ENCODE measurements at regions not wholly inside any gene's neighbourhood (a gene's known extent, or its start where the extent isn't known, plus 50 kb on each side); places are given as distances from the start of the nearest gene placed in this dataset.

DNA sequence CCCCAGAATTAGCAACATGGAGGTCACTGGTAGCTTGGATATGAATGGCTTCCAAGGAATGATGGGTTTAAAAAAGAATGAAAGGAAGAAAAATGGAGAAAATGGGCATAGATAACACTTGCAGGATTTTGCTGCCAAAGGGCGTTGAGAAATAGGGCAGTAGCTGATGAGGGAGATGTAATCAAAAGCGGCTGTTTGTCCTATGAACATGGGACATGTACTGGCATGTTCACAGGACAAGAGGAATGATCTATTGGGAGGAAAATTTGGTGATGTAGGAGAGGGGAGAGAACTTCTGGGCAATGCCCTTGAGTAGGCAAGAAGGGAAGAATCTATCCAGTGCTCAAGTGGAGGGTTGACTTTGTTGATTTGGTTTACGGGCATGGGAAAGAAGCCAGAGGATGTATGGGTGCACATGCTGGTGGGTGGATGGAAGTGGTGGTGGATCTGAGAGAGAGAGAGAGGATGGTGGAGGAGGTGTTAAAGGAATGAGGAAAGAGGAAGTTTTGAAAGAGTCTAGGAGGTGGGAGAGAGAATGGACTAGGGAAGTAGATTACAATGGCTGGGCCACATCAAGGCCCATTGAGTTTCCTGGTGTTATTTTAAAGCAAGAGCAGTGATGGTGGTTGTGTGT lies 115.1 kb upstream of the MVB12B start:
- TF ChIP-seq, protein P1, sequence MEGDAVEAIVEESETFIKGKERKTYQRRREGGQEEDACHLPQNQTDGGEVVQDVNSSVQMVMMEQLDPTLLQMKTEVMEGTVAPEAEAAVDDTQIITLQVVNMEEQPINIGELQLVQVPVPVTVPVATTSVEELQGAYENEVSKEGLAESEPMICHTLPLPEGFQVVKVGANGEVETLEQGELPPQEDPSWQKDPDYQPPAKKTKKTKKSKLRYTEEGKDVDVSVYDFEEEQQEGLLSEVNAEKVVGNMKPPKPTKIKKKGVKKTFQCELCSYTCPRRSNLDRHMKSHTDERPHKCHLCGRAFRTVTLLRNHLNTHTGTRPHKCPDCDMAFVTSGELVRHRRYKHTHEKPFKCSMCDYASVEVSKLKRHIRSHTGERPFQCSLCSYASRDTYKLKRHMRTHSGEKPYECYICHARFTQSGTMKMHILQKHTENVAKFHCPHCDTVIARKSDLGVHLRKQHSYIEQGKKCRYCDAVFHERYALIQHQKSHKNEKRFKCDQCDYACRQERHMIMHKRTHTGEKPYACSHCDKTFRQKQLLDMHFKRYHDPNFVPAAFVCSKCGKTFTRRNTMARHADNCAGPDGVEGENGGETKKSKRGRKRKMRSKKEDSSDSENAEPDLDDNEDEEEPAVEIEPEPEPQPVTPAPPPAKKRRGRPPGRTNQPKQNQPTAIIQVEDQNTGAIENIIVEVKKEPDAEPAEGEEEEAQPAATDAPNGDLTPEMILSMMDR (IDR thresholded peaks at IDR 0.05): no peak
- TF ChIP-seq EP300 (IDR thresholded peaks at IDR 0.05) (no peak), POLR2AphosphoS5 (IDR thresholded peaks at IDR 0.05) (no peak)
- Histone ChIP-seq H3K4me3 (no peak overlapping the region), H3K4me1 (no peaks in the 10 kb centered on the region), H3K9me3 (peaks cover 4 to 13% (median 7%) of the 10 kb centered on the region in 4 donors), H3K27me3 (no peaks in the 10 kb centered on the region), H3K27ac (no peak overlapping the region), H3K36me3 (no peaks in the 10 kb centered on the region)
- WGBS, 2 donors: 76 to 86% methylated on average over 3 of the region's 3 CpGs
- no peak for DNase-seq
- intact Hi-C loops (cut with DNase I): no loop called here

GRCh38 chr9:126215486-126215885 lies 111.1 kb upstream of the MVB12B start:
- Histone ChIP-seq H3K36me3 (no peaks in the 10 kb centered on the region), H3K4me3 (no peak overlapping the region), H3K27me3 (no peaks in the 10 kb centered on the region), H3K27ac (no peak overlapping the region), H3K4me1 (no peaks in the 10 kb centered on the region), H3K9me3 (peaks cover 4 to 13% (median 7%) of the 10 kb centered on the region in 4 donors)
- intact Hi-C loops (cut with DNase I): no loop called here
- 80 to 87% methylated on average over 4 of the region's 4 CpGs for WGBS, 2 donors
- TF ChIP-seq, protein P1 (IDR thresholded peaks at IDR 0.05): no peak
- TF ChIP-seq EP300 (IDR thresholded peaks at IDR 0.05): no peak
- no peak for DNase-seq

DNA sequence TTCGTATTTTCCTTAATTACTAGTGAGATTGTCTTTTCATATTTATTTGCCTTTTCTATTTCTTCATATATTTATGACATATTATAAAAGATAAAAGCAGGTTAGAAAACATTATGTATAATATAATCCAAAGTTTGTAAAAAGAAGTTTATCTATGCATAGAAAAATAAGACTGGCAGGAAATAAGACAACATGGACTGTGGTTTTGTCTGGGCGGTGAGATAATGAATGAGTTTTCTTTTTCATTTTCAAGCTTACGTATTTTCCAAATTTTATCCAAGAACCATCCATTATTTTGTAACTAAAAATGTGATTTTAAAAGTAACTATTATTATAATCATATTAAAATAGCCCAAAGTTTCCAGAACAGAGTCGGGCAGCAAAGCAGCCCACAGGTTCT lies 109.8 kb upstream of the MVB12B start:
- peaks cover 4 to 16% (median 10%) of the 10 kb centered on the region in 4 donors for H3K9me3 ChIP-seq
- 63 to 71% methylated on average over 4 of the region's 4 CpGs for WGBS, 2 donors
- intact Hi-C loops (cut with DNase I): no loop called here
- no peaks in the 10 kb centered on the region for H3K36me3 ChIP-seq
- no peak overlapping the region for H3K4me3 ChIP-seq
- DNase-seq: no peak
- no peak overlapping the region for H3K27ac ChIP-seq
- H3K4me1 ChIP-seq: no peaks in the 10 kb centered on the region
- H3K27me3 ChIP-seq: peaks cover 0 to 5% (median 0%) of the 10 kb centered on the region in 3 donors
- TF ChIP-seq, protein P1 (IDR thresholded peaks at IDR 0.05): no peak

DNA sequence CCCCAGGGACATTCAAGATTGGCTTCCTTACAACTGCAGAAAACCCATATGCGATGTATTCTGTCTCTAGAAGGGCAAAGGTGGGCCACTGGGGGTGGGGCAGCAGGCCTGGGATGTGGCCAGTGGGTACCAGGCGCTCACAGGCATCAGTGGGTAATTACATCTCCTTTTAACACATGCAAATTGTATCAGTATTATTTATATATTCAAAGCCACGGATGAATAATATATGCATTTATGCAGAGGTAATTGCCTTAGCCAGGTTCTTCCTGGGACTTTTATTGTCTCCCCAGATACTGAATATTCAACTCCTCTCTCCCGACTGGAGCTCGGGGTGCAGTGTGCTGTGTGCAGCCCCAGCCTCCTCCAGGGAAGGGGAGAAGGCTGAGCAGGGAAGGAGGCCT lies 109.4 kb upstream of the MVB12B start:
- Histone ChIP-seq H3K9me3 (peaks cover 4 to 17% (median 10%) of the 10 kb centered on the region in 4 donors), H3K4me3 (no peak overlapping the region), H3K4me1 (no peaks in the 10 kb centered on the region), H3K27me3 (peaks cover 1 to 9% (median 2%) of the 10 kb centered on the region in 3 donors), H3K36me3 (no peaks in the 10 kb centered on the region), H3K27ac (no peak overlapping the region)
- intact Hi-C loops (cut with DNase I): no loop called here
- TF ChIP-seq, protein P1 (IDR thresholded peaks at IDR 0.05): no peak
- 69% methylated on average over 5 of the region's 5 CpGs for WGBS, 2 donors
- DNase-seq: no peak

DNA sequence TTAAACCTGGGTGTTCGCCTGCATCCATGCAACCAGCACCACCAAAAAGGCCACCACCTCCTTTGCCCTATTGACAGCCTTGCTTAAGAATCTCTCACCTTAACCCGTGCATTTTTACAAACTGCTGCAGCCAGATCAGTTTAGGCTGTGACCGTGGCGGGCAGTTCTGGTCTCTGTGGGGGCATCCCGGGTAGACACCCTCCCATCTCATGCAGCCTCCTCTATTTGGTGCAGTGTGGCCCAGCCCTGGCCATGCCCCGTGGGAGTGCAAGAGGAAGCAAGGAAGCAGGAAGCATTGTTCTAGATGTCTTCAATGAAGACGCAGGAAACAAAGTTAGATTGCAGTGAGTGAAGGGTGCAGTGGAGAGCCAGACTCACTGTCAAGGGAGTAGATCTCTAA lies 108.8 kb upstream of the MVB12B start:
- intact Hi-C loops (cut with DNase I): no loop called here
- no peak for DNase-seq
- Histone ChIP-seq H3K4me3 (no peak overlapping the region), H3K9me3 (peaks cover 4 to 16% (median 8%) of the 10 kb centered on the region in 4 donors), H3K36me3 (no peaks in the 10 kb centered on the region), H3K27ac (no peak overlapping the region), H3K27me3 (peaks cover 7 to 15% (median 7%) of the 10 kb centered on the region in 3 donors), H3K4me1 (no peaks in the 10 kb centered on the region)
- 63 to 69% methylated on average over 7 of the region's 7 CpGs for WGBS, 2 donors
- TF ChIP-seq EP300 (IDR thresholded peaks at IDR 0.05) (no peak), POLR2AphosphoS5 (IDR thresholded peaks at IDR 0.05) (no peak), POLR2A (IDR thresholded peaks at IDR 0.05) (no peak)
- TF ChIP-seq, protein P1 (IDR thresholded peaks at IDR 0.05): no peak
